Fibroblast of villous mesenchyme (primary cell): ENCODE measurements at regions not wholly inside any gene's neighbourhood (a gene's known extent, or its start where the extent isn't known, plus 50 kb on each side); places are given as distances from the start of the nearest gene placed in this dataset.

Source experiments
- DNase-seq: peaks from one replicate; pipeline ENCODE4 v3.0.0-alpha.2; 2010; ENCODE audit warnings: low read depth
- H3K4me3 ChIP-seq: 2 replicates; pipeline ENCODE4 v1.5.1; 2011; ENCODE audit warnings: low read depth, mild to moderate bottlenecking, low read length
- CTCF ChIP-seq: IDR thresholded peaks from 2 replicates; pipeline ENCODE4 v1.5.1; 2012; ENCODE audit warnings: low read depth, mild to moderate bottlenecking, low read length; ENCODE audit not compliant: insufficient read depth

- TF ChIP-seq CTCF = no peak
- DNase-seq = no peak
- no peak overlapping the region for H3K4me3 ChIP-seq
Measured at GRCh38 chr9:13731637-13732036, 452.1 kb upstream of the MPDZ start.

- DNase-seq = no peak
- H3K4me3 ChIP-seq = no peak overlapping the region
- no peak for TF ChIP-seq CTCF
Measured at GRCh38 chr9:13729955-13730354, 450.5 kb upstream of the MPDZ start.

- DNase-seq = peak; percentile 17
Measured at GRCh38 chr9:13728917-13729811, 449.7 kb upstream of the MPDZ start.

GRCh38 chr9:13728131-13728530 lies 448.6 kb upstream of the MPDZ start:
- DNase-seq = no peak
- H3K4me3 ChIP-seq = no peak overlapping the region
- no peak for TF ChIP-seq CTCF

More at GRCh38 chr9:13728917-13729811, 449.7 kb upstream of the MPDZ start:
- TF ChIP-seq CTCF = no peak
- no peak overlapping the region for H3K4me3 ChIP-seq

GRCh38 chr9:13726746-13727145 lies 447.3 kb upstream of the MPDZ start:
- H3K4me3 ChIP-seq = no peak overlapping the region
- DNase-seq = no peak
- no peak for TF ChIP-seq CTCF

GRCh38 chr9:13725516-13725915 lies 446.0 kb upstream of the MPDZ start:
- no peak for TF ChIP-seq CTCF
- no peak overlapping the region for H3K4me3 ChIP-seq
- DNase-seq = no peak
